Vagina (tissue), 2 donors: ENCODE measurements at regions not wholly inside any gene's neighbourhood (a gene's known extent, or its start where the extent isn't known, plus 50 kb on each side); places are given as distances from the start of the nearest gene placed in this dataset.

Source experiments
- POLR2A ChIP-seq, 2 donors: fragments of 450-650 bp; IDR thresholded peaks; one replicate each; pipeline ENCODE4 v1.6.1; 2017; ENCODE audit warnings: antibody characterized with exemption in 2 of 2, mild to moderate bottlenecking in 2 of 2, moderate library complexity in 2 of 2
- POLR2AphosphoS5 ChIP-seq, 2 donors: sonication (generic); formaldehyde crosslinking; IDR thresholded peaks; one replicate each; pipeline ENCODE4 v1.9.0; 2017; ENCODE audit warnings: antibody characterized with exemption in 2 of 2, mild to moderate bottlenecking in 2 of 2, low read depth in 1 of 2; ENCODE audit not compliant: insufficient read depth in 1 of 2
- TF ChIP-seq, protein P1 (sequence below), 3 experiments: fragments of 450-650 bp in 2 of 3; fragments of 200-600 bp in 1 of 3; sonication (generic) in 1 of 3; IDR thresholded peaks; one replicate each; pipeline ENCODE4 v1.5.1; 2017 to 2019; ENCODE audit warnings: antibody characterized with exemption in 3 of 3, mild to moderate bottlenecking in 2 of 3, moderate library complexity in 2 of 3

DNA sequence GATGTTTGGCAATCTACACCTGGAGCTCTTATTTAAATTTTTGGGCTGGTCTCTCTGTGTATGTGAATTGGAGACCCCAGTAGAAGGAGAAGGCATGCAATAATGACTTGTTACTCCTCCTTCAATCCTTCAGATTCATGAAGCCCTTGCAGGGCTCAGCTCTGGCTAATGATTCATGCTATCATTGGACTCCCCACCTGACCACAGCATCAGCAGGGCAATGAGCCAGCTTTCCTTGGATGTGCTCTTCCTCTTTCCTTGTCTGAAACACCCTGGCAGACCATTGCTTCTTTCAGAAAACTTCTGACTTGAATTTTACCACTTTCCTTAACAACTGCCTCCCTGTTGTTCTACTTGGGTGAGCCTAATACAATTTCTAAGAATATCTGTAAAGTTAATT is 1019.2 kb downstream of the AACS start:
- TF ChIP-seq, protein P1, sequence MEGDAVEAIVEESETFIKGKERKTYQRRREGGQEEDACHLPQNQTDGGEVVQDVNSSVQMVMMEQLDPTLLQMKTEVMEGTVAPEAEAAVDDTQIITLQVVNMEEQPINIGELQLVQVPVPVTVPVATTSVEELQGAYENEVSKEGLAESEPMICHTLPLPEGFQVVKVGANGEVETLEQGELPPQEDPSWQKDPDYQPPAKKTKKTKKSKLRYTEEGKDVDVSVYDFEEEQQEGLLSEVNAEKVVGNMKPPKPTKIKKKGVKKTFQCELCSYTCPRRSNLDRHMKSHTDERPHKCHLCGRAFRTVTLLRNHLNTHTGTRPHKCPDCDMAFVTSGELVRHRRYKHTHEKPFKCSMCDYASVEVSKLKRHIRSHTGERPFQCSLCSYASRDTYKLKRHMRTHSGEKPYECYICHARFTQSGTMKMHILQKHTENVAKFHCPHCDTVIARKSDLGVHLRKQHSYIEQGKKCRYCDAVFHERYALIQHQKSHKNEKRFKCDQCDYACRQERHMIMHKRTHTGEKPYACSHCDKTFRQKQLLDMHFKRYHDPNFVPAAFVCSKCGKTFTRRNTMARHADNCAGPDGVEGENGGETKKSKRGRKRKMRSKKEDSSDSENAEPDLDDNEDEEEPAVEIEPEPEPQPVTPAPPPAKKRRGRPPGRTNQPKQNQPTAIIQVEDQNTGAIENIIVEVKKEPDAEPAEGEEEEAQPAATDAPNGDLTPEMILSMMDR (IDR thresholded peaks at IDR 0.05): no peak
- TF ChIP-seq POLR2AphosphoS5 (IDR thresholded peaks at IDR 0.05; ENCODE audit: insufficient read depth in 1 of 2, low read depth in 1 of 2): no peak
- no peak for TF ChIP-seq POLR2A (IDR thresholded peaks at IDR 0.05)
